ENCODE measurements at regions not wholly inside any gene's neighbourhood (a gene's known extent, or its start where the extent isn't known, plus 50 kb on each side); places are given as distances from the start of the nearest gene placed in this dataset.

- Histone ChIP-seq H3K18ac (ENCODE audit: extremely low read depth, low read length) (no peak overlapping the region), H3K56ac (replicated peaks; ENCODE audit: insufficient read length, low read depth, low read length) (no peak overlapping the region), H3K23ac (ENCODE audit: insufficient read length) (no peak overlapping the region), H2BK20ac (ENCODE audit: low read length) (no peak overlapping the region), H3K9ac (replicated peaks in 1 of 4; ENCODE audit: extremely low read depth in 1 of 4, low read depth in 3 of 4, low read length in 3 of 4) (no peak overlapping the region), H3K79me2 (ENCODE audit: control insufficient read depth in 1 of 2, insufficient read depth in 2 of 2, low read length in 2 of 2) (no peaks in the 10 kb centered on the region), H3K4ac (replicated peaks; ENCODE audit: insufficient read length, low read depth, low read length) (no peak overlapping the region), H2BK5ac (ENCODE audit: low read depth, low read length) (no peak overlapping the region), H2BK120ac (replicated peaks; ENCODE audit: low read depth, low read length) (no peak overlapping the region), H3K14ac (ENCODE audit: insufficient read length) (no peak overlapping the region), H3K27ac (ENCODE audit: low read depth, low read length) (no peak overlapping the region), H2AFZ (ENCODE audit: low read length) (no peak overlapping the region), H2AK5ac (ENCODE audit: low read depth, low read length) (no peak overlapping the region), H3K79me1 (ENCODE audit: low read depth, low read length) (no peaks in the 10 kb centered on the region), H3K36me3 (ENCODE audit: control insufficient read depth in 2 of 4, insufficient read depth in 4 of 4, low read length in 3 of 4) (no peaks in the 10 kb centered on the region), H3K4me2 (ENCODE audit: insufficient read depth in 1 of 2, low read depth in 2 of 2, low read length in 2 of 2) (no peak overlapping the region), H3K23me2 (ENCODE audit: low read depth, low read length) (no peaks in the 10 kb centered on the region), H2BK12ac (ENCODE audit: low read depth, low read length) (0 out of 2 replicates have a peak overlapping the region, but pooled peaks have one; percentile 18), H4K8ac (ENCODE audit: extremely low read depth, insufficient read depth, low read length) (no peak overlapping the region), H4K20me1 (replicated peaks in 1 of 2; ENCODE audit: control insufficient read depth in 1 of 2, insufficient read depth in 2 of 2, low read length in 2 of 2) (no peaks in the 10 kb centered on the region), H3K4me1 (replicated peaks in 1 of 4; ENCODE audit: control insufficient read depth in 3 of 4, insufficient read depth in 4 of 4, low read length in 3 of 4) (no peaks in the 10 kb centered on the region), H3K27me3 (replicated peaks in 1 of 4; ENCODE audit: control insufficient read depth in 3 of 4, extremely low read depth in 1 of 4, insufficient read depth in 3 of 4, low read length in 3 of 4) (no peaks in the 10 kb centered on the region), H4K5ac (ENCODE audit: insufficient read length, low read depth, low read length) (no peak overlapping the region), H2BK15ac (ENCODE audit: low read length) (no peak overlapping the region), H4K91ac (replicated peaks; ENCODE audit: insufficient read length, low read length) (no peak overlapping the region), H3K9me3 (ENCODE audit: insufficient read depth in 2 of 2, low read depth in 1 of 2, low read length in 1 of 2) (no peaks in the 10 kb centered on the region), H3K4me3 (ENCODE audit: extremely low read depth in 1 of 4, insufficient read depth in 2 of 4, low read depth in 3 of 4, low read length in 4 of 4) (no peak overlapping the region)
- 87% methylated on average over 4 of the region's 4 CpGs; no CpG with 5 or more reads in 1 of the 2 experiments for WGBS, 2 experiments (ENCODE audit: extremely low coverage in 1 of 2, insufficient coverage in 1 of 2, insufficient read length in 1 of 2, insufficient replicate concordance in 2 of 2, low coverage in 1 of 2, low lambda C conversion rate in 2 of 2, missing lambda C conversion rate in 1 of 2)
- no peak for FAIRE-seq
- POLR2A ChIA-PET (ENCODE audit: partially characterized antibody) = no interaction called here
- DNase-seq (ENCODE audit: low read depth in 1 of 2, low spot score in 2 of 2) = no peak
- CTCF ChIA-PET (ENCODE audit: partially characterized antibody) = interaction anchor here (1.1 to 1.2 kb wide), 2 partner anchors 26 to 44 kb away, joined by 3 read pairs; no protein-coding TSS in a partner anchor
- TF ChIP-seq EP300 (IDR thresholded peaks at IDR 0.05; ENCODE audit: borderline replicate concordance in 1 of 2, low read depth in 2 of 2, low read length in 2 of 2) (no peak), ATF2 (IDR thresholded peaks at IDR 0.05; ENCODE audit: low read length) (no peak), YY1 (IDR thresholded peaks at IDR 0.05; ENCODE audit: low read depth, low read length) (no peak), PHF8 (conservative IDR thresholded peaks at IDR 0.05; ENCODE audit: low read depth, low read length) (no peak)
Observed at GRCh38 chr6:84466511-84466910, 239.1 kb upstream of the CEP162 start.

Data from H1 (cell line).